ENCODE measurements at regions not wholly inside any gene's neighbourhood (a gene's known extent, or its start where the extent isn't known, plus 50 kb on each side); places are given as distances from the start of the nearest gene placed in this dataset.

DNA sequence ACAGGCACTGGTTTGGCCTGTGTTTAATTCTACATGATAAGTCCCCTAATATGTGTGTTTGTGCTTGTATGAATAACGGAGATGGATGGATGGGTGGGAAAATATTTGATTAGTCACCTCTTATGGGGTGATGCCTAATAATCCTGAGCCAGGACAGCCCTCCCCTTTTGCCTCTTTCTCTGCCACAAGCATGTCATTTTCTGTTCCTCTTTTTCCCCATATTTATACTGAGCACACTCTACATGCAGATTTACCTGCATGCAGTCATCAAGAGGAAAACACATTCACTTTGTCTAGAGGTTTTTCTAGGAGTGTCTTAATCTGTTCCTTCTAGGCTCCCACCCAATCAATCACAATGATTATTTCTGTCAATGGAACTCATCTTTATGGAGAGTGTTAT is 111.6 kb upstream of the TBX20 start:
- H3K27me3 ChIP-seq (ENCODE audit: control insufficient read depth in 2 of 2, insufficient read depth in 2 of 2, low read length in 2 of 2), result no peaks in the 10 kb centered on the region
- H3K36me3 ChIP-seq (ENCODE audit: control insufficient read depth in 2 of 2, extremely low read depth in 1 of 2, insufficient read depth in 2 of 2, low read length in 2 of 2), result no peaks in the 10 kb centered on the region
- H3K9ac ChIP-seq (replicated peaks; ENCODE audit: extremely low read depth, insufficient read depth, low read length), result no peak overlapping the region
- H3K27ac ChIP-seq (ENCODE audit: insufficient read depth, low read depth, low read length), result no peak overlapping the region
- intact Hi-C loops (cut with micrococcal nuclease), result no loop called here
- CTCF ChIA-PET, result no interaction called here
- H3K4me2 ChIP-seq (ENCODE audit: insufficient read depth, low read length), result no peak overlapping the region
- no peak for FAIRE-seq
- H3K9me1 ChIP-seq (replicated peaks; ENCODE audit: control insufficient read depth, extremely low read depth, insufficient read depth, low read length), result no peaks in the 10 kb centered on the region
- no peak for DNase-seq (ENCODE audit: low read depth, low spot score)
- H3K4me1 ChIP-seq (ENCODE audit: control insufficient read depth, extremely low read depth, insufficient read depth, low read length), result no peaks in the 10 kb centered on the region
- no peak overlapping the region for H2AFZ ChIP-seq (ENCODE audit: low read depth, low read length)
- no peaks in the 10 kb centered on the region for H3K79me2 ChIP-seq (ENCODE audit: control insufficient read depth, insufficient read depth, low read length)
- dilution Hi-C loops (cut with MboI; ENCODE audit: extremely low pct_ligation_motif_present, low sequenced_read_pairs), result no loop called here
- no TSS peak for BruUV-seq (replicated peaks)
- POLR2A ChIA-PET, result no interaction called here
- H3K9me3 ChIP-seq (replicated peaks; ENCODE audit: control insufficient read depth, insufficient read depth, low read length), result no peaks in the 10 kb centered on the region
- no peak overlapping the region for H3K4me3 ChIP-seq (replicated peaks in 1 of 3; ENCODE audit: insufficient read depth in 1 of 3, low read depth in 1 of 3, low read length in 3 of 3)
- TF ChIP-seq GATA2 (IDR thresholded peaks at IDR 0.05; ENCODE audit: insufficient read depth, insufficient read length, low read depth, low read length) (no peak), POLR2A (IDR thresholded peaks at IDR 0.05; ENCODE audit: low read depth, low read length) (no peak), FOS (IDR thresholded peaks at IDR 0.05; ENCODE audit: borderline replicate concordance, insufficient read depth, low read length) (no peak), EZH2 (IDR thresholded peaks at IDR 0.05; ENCODE audit: borderline replicate concordance, low read depth, low read length, severe bottlenecking) (no peak), JUN (IDR thresholded peaks at IDR 0.05; ENCODE audit: borderline replicate concordance, insufficient read depth, insufficient read length, low read depth) (no peak), POLR2AphosphoS5 (IDR thresholded peaks at IDR 0.05; ENCODE audit: insufficient read depth, low read depth, low read length) (no peak), MYC (IDR thresholded peaks at IDR 0.05; ENCODE audit: low read depth, low read length) (no peak)
- TF ChIP-seq, protein P1, sequence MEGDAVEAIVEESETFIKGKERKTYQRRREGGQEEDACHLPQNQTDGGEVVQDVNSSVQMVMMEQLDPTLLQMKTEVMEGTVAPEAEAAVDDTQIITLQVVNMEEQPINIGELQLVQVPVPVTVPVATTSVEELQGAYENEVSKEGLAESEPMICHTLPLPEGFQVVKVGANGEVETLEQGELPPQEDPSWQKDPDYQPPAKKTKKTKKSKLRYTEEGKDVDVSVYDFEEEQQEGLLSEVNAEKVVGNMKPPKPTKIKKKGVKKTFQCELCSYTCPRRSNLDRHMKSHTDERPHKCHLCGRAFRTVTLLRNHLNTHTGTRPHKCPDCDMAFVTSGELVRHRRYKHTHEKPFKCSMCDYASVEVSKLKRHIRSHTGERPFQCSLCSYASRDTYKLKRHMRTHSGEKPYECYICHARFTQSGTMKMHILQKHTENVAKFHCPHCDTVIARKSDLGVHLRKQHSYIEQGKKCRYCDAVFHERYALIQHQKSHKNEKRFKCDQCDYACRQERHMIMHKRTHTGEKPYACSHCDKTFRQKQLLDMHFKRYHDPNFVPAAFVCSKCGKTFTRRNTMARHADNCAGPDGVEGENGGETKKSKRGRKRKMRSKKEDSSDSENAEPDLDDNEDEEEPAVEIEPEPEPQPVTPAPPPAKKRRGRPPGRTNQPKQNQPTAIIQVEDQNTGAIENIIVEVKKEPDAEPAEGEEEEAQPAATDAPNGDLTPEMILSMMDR (IDR thresholded peaks at IDR 0.05; ENCODE audit: extremely low read depth in 1 of 2, insufficient read depth in 1 of 2, low read depth in 1 of 2, low read length in 2 of 2), result no peak
- TF ChIP-seq, protein P2, sequence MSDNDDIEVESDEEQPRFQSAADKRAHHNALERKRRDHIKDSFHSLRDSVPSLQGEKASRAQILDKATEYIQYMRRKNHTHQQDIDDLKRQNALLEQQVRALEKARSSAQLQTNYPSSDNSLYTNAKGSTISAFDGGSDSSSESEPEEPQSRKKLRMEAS (IDR thresholded peaks at IDR 0.05; ENCODE audit: insufficient read depth, insufficient read length), result no peak
- no peaks in the 10 kb centered on the region for H4K20me1 ChIP-seq (replicated peaks; ENCODE audit: control insufficient read depth, extremely low read depth, insufficient read depth, low read length)
